B cell (primary cell): ENCODE measurements at regions not wholly inside any gene's neighbourhood (a gene's known extent, or its start where the extent isn't known, plus 50 kb on each side); places are given as distances from the start of the nearest gene placed in this dataset.

ENCODE experiments used
- EZH2 ChIP-seq: IDR thresholded peaks from 2 replicates; pipeline ENCODE4 v1.6.1; 2012; ENCODE audit warnings: borderline replicate concordance, low read depth, mild to moderate bottlenecking, moderate library complexity, low read length; ENCODE audit not compliant: insufficient read depth, poor library complexity, severe bottlenecking
- TF ChIP-seq, protein P1 (sequence below): fragments of 200-600 bp; IDR thresholded peaks from one replicate; pipeline ENCODE4 v1.8.0; 2022; ENCODE audit warnings: antibody characterized with exemption, mild to moderate bottlenecking

DNA sequence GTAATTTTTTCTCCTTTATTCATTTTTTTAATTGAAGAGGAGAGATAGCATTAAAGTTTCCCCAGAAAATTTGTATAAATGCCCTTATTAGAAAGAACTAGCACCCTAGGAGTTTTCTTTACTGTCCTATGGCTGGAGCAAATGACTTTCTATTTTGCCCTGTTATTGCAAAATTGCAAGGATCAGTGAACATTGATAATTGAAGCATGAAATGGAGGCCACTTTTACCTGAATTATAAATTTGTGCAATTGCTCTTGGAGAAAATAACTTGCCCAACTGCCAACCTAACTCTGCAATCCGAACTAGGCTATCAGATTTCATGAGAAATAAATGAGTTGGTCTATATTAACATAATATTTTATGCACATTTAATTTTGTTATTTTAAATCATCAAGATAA is 111.9 kb downstream of the MTRR start:
- no peak for TF ChIP-seq EZH2
- TF ChIP-seq, protein P1, sequence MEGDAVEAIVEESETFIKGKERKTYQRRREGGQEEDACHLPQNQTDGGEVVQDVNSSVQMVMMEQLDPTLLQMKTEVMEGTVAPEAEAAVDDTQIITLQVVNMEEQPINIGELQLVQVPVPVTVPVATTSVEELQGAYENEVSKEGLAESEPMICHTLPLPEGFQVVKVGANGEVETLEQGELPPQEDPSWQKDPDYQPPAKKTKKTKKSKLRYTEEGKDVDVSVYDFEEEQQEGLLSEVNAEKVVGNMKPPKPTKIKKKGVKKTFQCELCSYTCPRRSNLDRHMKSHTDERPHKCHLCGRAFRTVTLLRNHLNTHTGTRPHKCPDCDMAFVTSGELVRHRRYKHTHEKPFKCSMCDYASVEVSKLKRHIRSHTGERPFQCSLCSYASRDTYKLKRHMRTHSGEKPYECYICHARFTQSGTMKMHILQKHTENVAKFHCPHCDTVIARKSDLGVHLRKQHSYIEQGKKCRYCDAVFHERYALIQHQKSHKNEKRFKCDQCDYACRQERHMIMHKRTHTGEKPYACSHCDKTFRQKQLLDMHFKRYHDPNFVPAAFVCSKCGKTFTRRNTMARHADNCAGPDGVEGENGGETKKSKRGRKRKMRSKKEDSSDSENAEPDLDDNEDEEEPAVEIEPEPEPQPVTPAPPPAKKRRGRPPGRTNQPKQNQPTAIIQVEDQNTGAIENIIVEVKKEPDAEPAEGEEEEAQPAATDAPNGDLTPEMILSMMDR, result no peak
